Trophoblast cell (in vitro differentiated cells and primary cell): ENCODE measurements at regions not wholly inside any gene's neighbourhood (a gene's known extent, or its start where the extent isn't known, plus 50 kb on each side); places are given as distances from the start of the nearest gene placed in this dataset.

ENCODE experiments used
- DNase-seq, 2 donors: peaks; one replicate each; pipeline ENCODE4 v3.0.0-alpha.2; 2016
- H2AFZ ChIP-seq: 2 replicates; pipeline ENCODE4 v1.6.1; 2013; ENCODE audit warnings: low read length, moderate library complexity, mild to moderate bottlenecking; ENCODE audit not compliant: insufficient read depth, poor library complexity
- H2AK5ac ChIP-seq: 2 replicates; pipeline ENCODE4 v1.6.1; 2013; ENCODE audit warnings: mild to moderate bottlenecking, low read length
- H2BK120ac ChIP-seq: 2 replicates; pipeline ENCODE4 v1.6.1; 2013; ENCODE audit warnings: low read length, mild to moderate bottlenecking, moderate library complexity; ENCODE audit not compliant: insufficient read depth, poor library complexity
- H2BK12ac ChIP-seq: 2 replicates; pipeline ENCODE4 v1.6.1; 2013; ENCODE audit warnings: mild to moderate bottlenecking, low read length, moderate library complexity
- H2BK5ac ChIP-seq: 2 replicates; pipeline ENCODE4 v1.6.1; 2013; ENCODE audit warnings: low read length, low read depth, moderate library complexity, mild to moderate bottlenecking; ENCODE audit not compliant: poor library complexity
- H3K14ac ChIP-seq: 2 replicates; pipeline ENCODE4 v1.6.1; 2013; ENCODE audit warnings: mild to moderate bottlenecking, low read length
- H3K18ac ChIP-seq: 2 replicates; pipeline ENCODE4 v1.6.1; 2013; ENCODE audit warnings: mild to moderate bottlenecking, low read length
- H3K23ac ChIP-seq: 2 replicates; pipeline ENCODE4 v1.6.1; 2013; ENCODE audit warnings: low read length
- H3K27ac ChIP-seq: 2 replicates; pipeline ENCODE4 v1.5.1; 2013; ENCODE audit warnings: low read depth, mild to moderate bottlenecking, inconsistent platforms, low read length, moderate library complexity
- H3K27me3 ChIP-seq: 2 replicates; pipeline ENCODE4 v1.6.1; 2013; ENCODE audit warnings: inconsistent platforms, mild to moderate bottlenecking, low read length, moderate library complexity; ENCODE audit not compliant: insufficient read depth
- H3K36me3 ChIP-seq, 2 experiments: 1 replicate in 1 of 2; 2 replicates in 1 of 2; pipeline ENCODE4 v1.6.1; 2013; ENCODE audit warnings: low read length in 2 of 2, mild to moderate bottlenecking in 2 of 2, moderate library complexity in 1 of 2; ENCODE audit not compliant: insufficient read depth in 2 of 2, control insufficient read depth in 1 of 2
- H3K4ac ChIP-seq: 2 replicates; pipeline ENCODE4 v1.6.1; 2013; ENCODE audit warnings: low read depth, mild to moderate bottlenecking, low read length, moderate library complexity
- H3K4me1 ChIP-seq, 2 experiments: 1 replicate in 1 of 2; 2 replicates in 1 of 2; pipeline ENCODE4 v1.6.1; 2013; ENCODE audit warnings: low read length in 2 of 2, mild to moderate bottlenecking in 2 of 2, moderate library complexity in 1 of 2; ENCODE audit not compliant: insufficient read depth in 2 of 2, control insufficient read depth in 1 of 2
- H3K4me2 ChIP-seq: 2 replicates; pipeline ENCODE4 v1.6.1; 2013; ENCODE audit warnings: inconsistent platforms, mild to moderate bottlenecking, low read length, moderate library complexity
- H3K4me3 ChIP-seq: 2 replicates; pipeline ENCODE4 v1.5.1; 2013; ENCODE audit warnings: mild to moderate bottlenecking, low read depth, low read length, inconsistent platforms
- H3K79me1 ChIP-seq: one replicate; pipeline ENCODE4 v1.6.1; 2013; ENCODE audit warnings: low read length
- H3K79me2 ChIP-seq: 2 replicates; pipeline ENCODE4 v1.6.1; 2013; ENCODE audit warnings: low read length, mild to moderate bottlenecking; ENCODE audit not compliant: control insufficient read depth, insufficient read depth, poor library complexity
- H3K9ac ChIP-seq: 2 replicates; pipeline ENCODE4 v1.6.1; 2013; ENCODE audit warnings: mild to moderate bottlenecking, low read length
- H3K9me3 ChIP-seq: 2 replicates; pipeline ENCODE4 v1.6.1; 2013; ENCODE audit warnings: low read depth, mild to moderate bottlenecking, control low read depth, inconsistent platforms, low read length; ENCODE audit not compliant: insufficient read depth
- H4K12ac ChIP-seq: 2 replicates; pipeline ENCODE4 v1.6.1; 2013; ENCODE audit warnings: low read depth, mild to moderate bottlenecking, low read length, moderate library complexity
- H4K8ac ChIP-seq: 2 replicates; pipeline ENCODE4 v1.6.1; 2013; ENCODE audit warnings: low read depth, mild to moderate bottlenecking, low read length, moderate library complexity
- H4K91ac ChIP-seq: one replicate; pipeline ENCODE4 v1.6.1; 2013; ENCODE audit warnings: low read depth, mild to moderate bottlenecking, low read length, moderate library complexity
- WGBS: extraction: QIAGEN DNeasy Blood & Tissue Kit; methylation state at CpG from one replicate; pipeline ENCODE4 v1.1.7; 2013; ENCODE audit warnings: missing lambda C conversion rate; ENCODE audit not compliant: insufficient read length, insufficient coverage; ENCODE audit errors: extremely low coverage; 5-methylcytosine and 5-hydroxymethylcytosine counted together

DNA sequence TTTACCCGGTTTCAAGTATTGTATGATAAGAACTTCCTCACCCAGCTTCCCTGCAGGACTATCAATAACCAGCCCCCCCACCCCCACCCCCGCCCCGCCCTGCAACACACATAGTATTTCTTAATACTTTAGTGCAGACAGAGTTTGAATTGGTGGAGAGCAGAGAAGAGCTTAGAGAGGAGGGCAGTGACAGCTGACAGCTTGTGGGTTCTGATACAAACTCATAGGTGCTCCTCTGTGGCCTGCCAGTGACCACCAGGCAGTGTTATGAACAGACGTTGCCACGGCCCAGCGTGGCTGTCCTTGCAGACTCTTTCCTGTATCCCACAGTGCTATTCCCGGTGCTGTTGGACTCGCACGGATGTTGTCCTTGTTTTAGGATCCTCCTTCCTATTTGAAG is 186.9 kb upstream of the ADO start:
- Histone ChIP-seq H3K9ac (no peak overlapping the region), H3K9me3 (no peaks in the 10 kb centered on the region), H3K4ac (no peak overlapping the region), H4K8ac (no peak overlapping the region), H2BK12ac (no peak overlapping the region), H2AFZ (no peak overlapping the region), H2BK120ac (no peak overlapping the region), H3K79me1 (no peaks in the 10 kb centered on the region), H3K14ac (no peak overlapping the region), H3K27ac (no peak overlapping the region), H4K91ac (no peak overlapping the region), H2AK5ac (no peak overlapping the region), H3K4me1 (no peaks in the 10 kb centered on the region), H4K12ac (no peak overlapping the region), H3K79me2 (no peaks in the 10 kb centered on the region), H2BK5ac (no peak overlapping the region), H3K4me3 (no peak overlapping the region), H3K36me3 (no peaks in the 10 kb centered on the region), H3K23ac (no peak overlapping the region), H3K18ac (no peak overlapping the region), H3K27me3 (no peaks in the 10 kb centered on the region), H3K4me2 (no peak overlapping the region)
- no peak for DNase-seq
- no CpG with 5 or more reads among the region's 9 CpGs for WGBS

- WGBS: no CpG with 5 or more reads among the region's 5 CpGs
- Histone ChIP-seq H2BK12ac (no peak overlapping the region), H3K4me3 (no peak overlapping the region), H4K91ac (no peak overlapping the region), H3K4me1 (no peaks in the 10 kb centered on the region), H3K36me3 (no peaks in the 10 kb centered on the region), H3K79me1 (no peaks in the 10 kb centered on the region), H3K79me2 (no peaks in the 10 kb centered on the region), H2BK120ac (no peak overlapping the region), H3K23ac (no peak overlapping the region), H3K4me2 (no peak overlapping the region), H3K4ac (no peak overlapping the region), H4K8ac (no peak overlapping the region), H2BK5ac (no peak overlapping the region), H4K12ac (no peak overlapping the region), H3K18ac (no peak overlapping the region), H2AK5ac (no peak overlapping the region), H3K9me3 (no peaks in the 10 kb centered on the region), H3K27me3 (no peaks in the 10 kb centered on the region), H3K27ac (no peak overlapping the region), H2AFZ (no peak overlapping the region), H3K9ac (no peak overlapping the region), H3K14ac (no peak overlapping the region)
- no peak for DNase-seq
Measured at GRCh38 chr10:62618054-62618453, 186.5 kb upstream of the ADO start.

GRCh38 chr10:62618576-62619412 is 185.7 kb upstream of the ADO start:
- Histone ChIP-seq H3K9ac (no peak overlapping the region), H2AFZ (no peak overlapping the region), H3K27me3 (no peaks in the 10 kb centered on the region), H3K36me3 (no peaks in the 10 kb centered on the region), H3K79me2 (no peaks in the 10 kb centered on the region), H2BK5ac (no peak overlapping the region), H4K8ac (no peak overlapping the region), H2BK12ac (no peak overlapping the region), H3K4ac (no peak overlapping the region), H3K4me3 (no peak overlapping the region), H4K91ac (no peak overlapping the region), H3K14ac (no peak overlapping the region), H2BK120ac (no peak overlapping the region), H3K4me1 (no peaks in the 10 kb centered on the region), H2AK5ac (no peak overlapping the region), H3K27ac (no peak overlapping the region), H3K79me1 (no peaks in the 10 kb centered on the region), H3K9me3 (no peaks in the 10 kb centered on the region), H4K12ac (no peak overlapping the region), H3K4me2 (no peak overlapping the region), H3K23ac (no peak overlapping the region), H3K18ac (no peak overlapping the region)
- WGBS: no CpG with 5 or more reads among the region's 7 CpGs
- DNase-seq: peak; percentile 19 to 37

- Histone ChIP-seq H3K14ac (no peak overlapping the region), H2BK12ac (no peak overlapping the region), H4K8ac (no peak overlapping the region), H2BK120ac (no peak overlapping the region), H2AFZ (no peak overlapping the region), H4K91ac (no peak overlapping the region), H3K79me1 (no peaks in the 10 kb centered on the region), H3K27me3 (no peaks in the 10 kb centered on the region), H2BK5ac (no peak overlapping the region), H3K9ac (no peak overlapping the region), H3K27ac (no peak overlapping the region), H3K23ac (no peak overlapping the region), H3K4me1 (no peaks in the 10 kb centered on the region), H3K79me2 (no peaks in the 10 kb centered on the region), H3K4me3 (no peak overlapping the region), H3K18ac (no peak overlapping the region), H2AK5ac (no peak overlapping the region), H3K36me3 (no peaks in the 10 kb centered on the region), H3K4ac (no peak overlapping the region), H4K12ac (no peak overlapping the region), H3K4me2 (no peak overlapping the region), H3K9me3 (no peaks in the 10 kb centered on the region)
- no CpG with 5 or more reads among the region's 2 CpGs for WGBS
- no peak for DNase-seq
Measured at GRCh38 chr10:62619413-62619738, 185.1 kb upstream of the ADO start.
